ENCODE measurements at regions not wholly inside any gene's neighbourhood (a gene's known extent, or its start where the extent isn't known, plus 50 kb on each side); places are given as distances from the start of the nearest gene placed in this dataset.

DNA sequence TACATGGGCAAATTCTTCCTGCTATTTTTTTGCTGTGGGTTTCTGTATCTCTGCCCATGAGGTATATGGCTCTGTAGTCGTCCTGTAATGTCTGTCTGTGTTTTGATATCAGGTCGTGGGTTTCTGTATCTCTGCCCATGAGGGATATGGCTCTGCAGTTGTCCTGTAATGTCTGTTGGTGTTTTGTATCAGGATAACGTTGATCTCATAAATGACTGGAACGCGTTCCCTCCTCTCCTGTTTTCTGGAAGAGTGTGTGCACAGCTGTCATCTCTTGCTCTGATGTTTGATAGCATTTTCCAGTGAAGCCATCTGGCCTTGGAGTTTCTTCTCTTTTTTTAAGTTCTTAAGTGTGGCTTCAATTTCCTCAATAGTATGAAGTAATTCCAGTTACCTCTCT, 57.2 kb downstream of the SOX1 start:
- no peak for DNase-seq

- no peak for DNase-seq
Measured at GRCh38 chr13:112127564-112128330, 60.8 kb downstream of the SOX1 start.

GRCh38 chr13:112128331-112128610, 61.3 kb downstream of the SOX1 start:
- no peak for DNase-seq

- DNase-seq, result no peak
Measured at GRCh38 chr13:112130418-112130817, 63.5 kb downstream of the SOX1 start.

- no peak for DNase-seq
Measured at GRCh38 chr13:112131081-112131712, 64.2 kb downstream of the SOX1 start.

- no peak for DNase-seq
Measured at GRCh38 chr13:112131713-112132113, 64.8 kb downstream of the SOX1 start.

- no peak for DNase-seq
Measured at GRCh38 chr13:112132142-112132541, 65.2 kb downstream of the SOX1 start.

GRCh38 chr13:112132619-112133018, 65.7 kb downstream of the SOX1 start:
- no peak for DNase-seq

DNA sequence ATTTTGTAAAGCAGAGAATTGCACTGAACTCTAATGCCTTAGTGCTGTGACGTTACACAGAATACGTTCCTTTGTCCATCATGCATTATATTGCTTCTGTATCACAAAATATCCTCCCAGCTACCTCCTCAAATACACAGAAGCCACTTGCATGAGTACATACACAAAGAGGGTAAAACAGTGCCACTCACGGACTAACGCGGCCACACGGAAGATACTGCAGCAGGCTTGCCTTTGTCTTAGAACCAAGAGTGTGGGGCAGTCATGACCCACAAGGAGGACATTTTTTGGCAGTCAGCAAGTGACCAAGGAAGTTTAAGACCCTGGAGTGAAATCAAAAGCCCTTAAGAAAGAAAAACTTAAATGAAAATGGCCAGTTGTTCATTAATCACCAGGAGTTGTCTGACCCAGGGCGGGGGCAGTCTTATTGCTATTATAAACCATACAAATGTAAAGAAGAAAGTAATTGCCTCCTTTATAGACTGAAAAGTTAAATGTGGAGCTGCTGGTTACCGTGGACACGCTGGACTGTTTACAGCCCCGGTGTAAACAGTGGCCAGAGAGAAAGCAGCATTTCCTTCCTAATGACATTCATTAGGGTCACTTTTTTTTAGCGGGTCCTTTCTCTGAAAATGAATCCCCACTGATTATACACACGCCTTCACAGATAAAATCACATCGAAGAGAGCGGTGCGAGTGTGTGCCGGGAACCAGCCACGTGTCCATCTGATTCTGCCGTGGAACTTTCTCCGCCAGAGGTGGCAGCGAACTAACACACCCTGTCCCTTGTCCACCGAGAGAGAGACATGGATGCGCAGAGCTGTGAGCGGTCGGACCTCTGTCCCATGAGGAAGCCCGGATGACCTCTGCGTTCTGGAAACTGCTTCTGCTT, 66.8 kb downstream of the SOX1 start:
- DNase-seq, result no peak

DNA sequence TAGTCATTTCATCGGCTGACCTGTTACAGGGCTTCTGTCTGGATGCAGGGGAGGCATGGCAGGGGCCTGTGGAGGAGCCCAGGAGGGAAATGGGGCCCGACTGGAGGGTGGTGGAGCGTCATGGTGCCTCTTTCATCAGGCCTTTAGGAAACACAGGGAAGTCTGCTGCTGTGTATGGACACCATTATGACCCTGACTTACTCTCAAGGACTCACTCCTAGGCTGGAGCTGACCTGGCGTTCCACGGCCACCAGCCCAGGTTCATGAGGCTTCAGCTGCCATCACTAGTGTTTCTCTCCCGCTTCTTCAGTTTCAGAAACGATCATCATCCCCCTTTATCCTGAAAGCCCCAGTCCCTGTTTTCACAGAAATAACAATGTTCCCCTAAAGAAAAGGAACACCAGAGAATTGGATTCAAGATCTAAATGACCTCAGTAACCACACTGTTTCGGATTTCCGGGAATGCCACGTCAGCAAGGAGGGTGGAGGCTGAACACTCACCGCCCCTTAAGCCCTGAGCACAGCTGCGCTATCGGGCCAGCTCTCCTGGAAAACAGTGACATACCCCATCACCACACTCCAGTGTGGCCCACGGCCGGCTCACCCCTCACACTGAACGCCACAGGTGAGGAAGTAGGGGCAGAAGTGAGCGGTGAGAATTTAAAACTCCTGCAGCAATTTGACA, 67.6 kb downstream of the SOX1 start:
- no peak for DNase-seq

GRCh38 chr13:112136095-112136494, 69.1 kb downstream of the SOX1 start:
- no peak for DNase-seq

DNA sequence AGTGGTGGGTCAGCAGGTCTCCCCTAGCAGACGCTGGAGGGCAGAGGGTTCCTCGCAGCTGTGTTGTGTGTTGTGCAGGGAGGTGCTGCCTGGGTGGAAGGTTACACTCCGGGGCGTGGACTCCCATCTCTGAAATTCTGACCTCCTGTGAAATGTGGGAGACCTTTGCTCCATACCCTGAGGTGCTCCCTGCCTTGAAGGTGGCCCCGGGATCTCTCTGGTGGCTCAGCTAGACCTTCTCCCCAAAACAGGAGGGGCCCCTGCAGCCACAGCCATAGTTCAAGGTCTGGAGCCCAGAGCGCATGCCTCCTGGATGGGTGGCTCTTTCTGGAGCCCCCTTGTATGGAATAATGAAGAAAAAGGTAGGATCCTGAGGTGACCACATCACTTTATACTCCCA, 70.2 kb downstream of the SOX1 start:
- DNase-seq, result no peak

GRCh38 chr13:112140366-112140765, 73.4 kb downstream of the SOX1 start:
- no peak for DNase-seq

DNA sequence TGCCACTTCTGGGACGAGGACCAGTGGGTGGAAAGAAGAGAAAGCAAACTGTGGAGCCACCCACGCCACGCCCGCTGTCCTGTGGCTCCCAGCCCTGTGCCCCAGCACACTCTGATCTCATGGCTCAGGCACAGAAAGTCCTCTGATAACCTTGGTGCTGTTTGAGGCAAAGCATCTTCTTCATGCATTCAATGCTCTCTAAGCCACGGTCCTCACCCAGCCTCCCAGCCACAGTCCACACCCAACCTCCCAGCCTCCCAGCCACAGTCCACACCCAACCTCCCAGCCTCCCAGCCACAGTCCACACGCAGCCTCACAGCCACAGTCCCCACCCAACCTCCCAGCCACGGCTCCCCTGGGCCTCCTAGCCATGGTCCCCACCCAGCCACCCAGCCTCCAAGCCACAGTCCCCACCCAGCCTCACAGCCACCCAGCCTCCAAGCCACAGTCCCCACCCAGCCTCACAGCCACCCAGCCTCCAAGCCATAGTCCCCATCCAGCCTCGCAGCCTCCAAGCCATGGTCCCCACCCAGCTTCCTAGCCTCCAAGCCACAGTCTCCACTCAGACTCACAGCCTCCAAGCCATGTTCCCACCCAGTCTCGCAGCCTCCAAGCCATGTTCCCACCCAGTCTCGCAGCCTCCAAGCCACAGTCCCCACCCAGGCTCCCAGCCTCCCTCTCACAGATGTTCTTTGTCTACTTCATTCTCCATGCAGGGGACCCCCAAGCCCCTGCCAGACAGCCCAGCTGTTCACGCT, 74.9 kb downstream of the SOX1 start:
- no peak for DNase-seq

- no peak for DNase-seq
Measured at GRCh38 chr13:112142401-112142930, 75.5 kb downstream of the SOX1 start.

GRCh38 chr13:112143046-112143752, 76.2 kb downstream of the SOX1 start:
- no peak for DNase-seq

- DNase-seq, result no peak
Measured at GRCh38 chr13:112143753-112144615, 77.0 kb downstream of the SOX1 start.

DNA sequence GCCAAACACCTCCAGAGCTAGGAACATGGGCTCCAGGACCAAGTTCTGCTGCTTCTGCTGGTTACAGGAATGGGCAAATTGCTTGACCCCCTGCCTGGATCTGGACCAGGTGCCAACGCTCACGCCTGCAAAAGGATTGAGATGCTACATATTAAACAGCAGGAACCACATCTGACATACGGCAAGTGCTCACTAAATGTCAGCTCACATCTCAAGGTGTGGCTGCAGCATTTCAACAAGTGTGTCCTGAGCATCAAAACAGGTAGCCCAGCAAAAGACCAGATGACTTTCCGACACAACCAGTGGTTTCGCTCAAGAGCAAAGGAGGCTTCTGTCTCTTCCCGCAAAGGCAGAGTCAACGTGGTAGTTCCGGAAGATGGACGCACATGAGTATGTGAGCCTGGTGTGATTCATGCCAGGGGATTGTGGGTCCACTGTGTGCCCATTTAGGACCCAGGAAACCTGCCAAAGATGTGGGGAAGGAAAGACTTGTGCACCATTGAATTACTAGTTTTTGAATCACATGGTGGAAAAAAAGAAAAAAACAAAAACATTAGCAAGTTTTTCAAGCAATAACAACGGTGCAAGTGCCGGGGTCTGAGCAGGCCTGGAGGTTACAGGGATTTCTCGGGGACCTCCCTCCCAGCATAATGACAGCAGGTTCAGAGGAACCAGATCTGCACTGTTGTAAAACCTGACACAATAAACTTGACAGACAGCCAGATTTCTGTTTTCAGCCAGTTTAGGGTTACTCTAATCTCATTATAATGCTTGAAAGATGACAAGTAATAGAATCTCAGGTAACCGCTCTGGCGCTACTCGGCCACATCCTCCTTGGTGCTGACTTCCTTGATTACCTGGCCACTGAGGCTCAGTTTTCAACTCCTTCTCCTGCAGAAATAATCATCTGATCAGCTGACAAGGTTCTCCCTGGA, 77.9 kb downstream of the SOX1 start:
- DNase-seq, result no peak
